Neural progenitor cell (in vitro differentiated cells): ENCODE measurements at regions not wholly inside any gene's neighbourhood (a gene's known extent, or its start where the extent isn't known, plus 50 kb on each side); places are given as distances from the start of the nearest gene placed in this dataset.

ENCODE experiments used
- DNase-seq: peaks from one replicate; pipeline ENCODE4 v3.0.0-alpha.2; 2016; ENCODE audit warnings: low spot score
- H2AFZ ChIP-seq: fragments of 200-600 bp; sonication (generic); replicated peaks from 2 replicates; pipeline ENCODE4 v1.6.1; 2016; ENCODE audit warnings: antibody characterized with exemption
- H3F3A ChIP-seq: fragments of 200-600 bp; sonication (generic); 2 replicates; pipeline ENCODE4 v1.6.1; 2016; ENCODE audit warnings: antibody characterized with exemption, low read depth
- H3K27ac ChIP-seq: fragments of 200-600 bp; sonication (generic); 2 replicates; pipeline ENCODE4 v1.5.1; 2016; ENCODE audit warnings: mild to moderate bottlenecking
- H3K27me3 ChIP-seq: fragments of 200-600 bp; sonication (generic); 2 replicates; pipeline ENCODE4 v1.6.1; 2016; ENCODE audit warnings: mild to moderate bottlenecking, moderate library complexity
- H3K36me3 ChIP-seq: fragments of 200-600 bp; sonication (generic); 2 replicates; pipeline ENCODE4 v1.5.1; 2016
- H3K4me1 ChIP-seq: fragments of 200-600 bp; sonication (generic); 2 replicates; pipeline ENCODE4 v1.6.1; 2016; ENCODE audit warnings: mixed run types
- H3K4me2 ChIP-seq: fragments of 200-600 bp; sonication (generic); 2 replicates; pipeline ENCODE4 v1.6.1; 2016
- H3K4me3 ChIP-seq: fragments of 200-600 bp; sonication (generic); 2 replicates; pipeline ENCODE4 v1.5.1; 2016
- H3K79me2 ChIP-seq: fragments of 200-600 bp; sonication (generic); 2 replicates; pipeline ENCODE4 v1.6.1; 2016; ENCODE audit warnings: low read depth
- H3K9ac ChIP-seq: fragments of 200-600 bp; sonication (generic); 2 replicates; pipeline ENCODE4 v1.6.1; 2016
- H3K9me3 ChIP-seq: fragments of 200-600 bp; sonication (generic); 2 replicates; pipeline ENCODE4 v1.5.1; 2016; ENCODE audit warnings: low read depth
- H4K20me1 ChIP-seq: fragments of 200-600 bp; sonication (generic); 2 replicates; pipeline ENCODE4 v1.6.1; 2016; ENCODE audit warnings: low read depth
- H3K27ac Mint-ChIP-seq: 3 replicates; pipeline ENCODE4 v1.8.0; 2021; ENCODE audit warnings: mixed read lengths
- H3K27me3 Mint-ChIP-seq: 2 replicates; pipeline ENCODE4 v1.8.0; 2022; ENCODE audit warnings: low read depth, mild to moderate bottlenecking, inconsistent platforms, moderate library complexity, mixed read lengths; ENCODE audit not compliant: insufficient read depth
- H3K36me3 Mint-ChIP-seq: 3 replicates; pipeline ENCODE4 v1.8.0; 2021; ENCODE audit warnings: mixed read lengths
- H3K4me1 Mint-ChIP-seq: 3 replicates; pipeline ENCODE4 v1.8.0; 2021; ENCODE audit warnings: mixed read lengths
- H3K4me3 Mint-ChIP-seq: 3 replicates; pipeline ENCODE4 v1.8.0; 2021; ENCODE audit warnings: mild to moderate bottlenecking, moderate library complexity, mixed read lengths
- H3K9me3 Mint-ChIP-seq: 3 replicates; pipeline ENCODE4 v1.8.0; 2020; ENCODE audit warnings: mixed read lengths
- EZH2 ChIP-seq: fragments of 200-600 bp; sonication (generic); IDR thresholded peaks from 2 replicates; pipeline ENCODE4 v1.6.1; 2017; ENCODE audit warnings: antibody characterized with exemption, mild to moderate bottlenecking, moderate library complexity
- EZH2phosphoT487 ChIP-seq: fragments of 200-600 bp; sonication (generic); IDR thresholded peaks from 2 replicates; pipeline ENCODE4 v1.6.1; 2017; ENCODE audit warnings: antibody characterized with exemption
- TF ChIP-seq, protein P1 (sequence below): fragments of 200-600 bp; sonication (generic); IDR thresholded peaks from 2 replicates; pipeline ENCODE4 v1.5.1; 2017; ENCODE audit warnings: antibody characterized with exemption, mild to moderate bottlenecking

DNA sequence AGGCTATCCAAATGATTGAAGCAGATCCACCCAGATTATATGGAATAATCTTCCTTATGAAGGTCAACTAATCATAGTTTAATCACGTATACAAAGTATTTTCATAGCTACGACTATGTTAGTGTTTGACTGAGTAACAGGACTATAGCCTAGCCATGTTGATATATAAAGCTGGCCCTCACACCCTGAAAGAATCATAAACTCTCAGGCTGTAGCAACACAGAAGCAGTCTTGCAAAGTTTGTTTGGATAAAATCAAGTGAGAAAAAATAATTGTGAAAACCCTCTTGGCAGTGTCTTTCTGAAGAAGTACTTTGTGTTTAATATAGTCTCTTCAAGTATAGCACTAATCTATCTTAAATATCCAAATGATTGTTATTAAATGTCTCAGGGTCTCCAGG lies 374.5 kb upstream of the DAB2 start:
- no peak overlapping the region for H3K27ac ChIP-seq
- no peak overlapping the region for H3K4me3 ChIP-seq
- H3K27me3 ChIP-seq, result no peaks in the 10 kb centered on the region
- H3K36me3 ChIP-seq, result no peaks in the 10 kb centered on the region
- H2AFZ ChIP-seq, result no peak overlapping the region
- Mint-ChIP-seq H3K4me3 (no peak overlapping the region), H3K4me1 (peaks cover 19% of the 10 kb centered on the region), H3K36me3 (no peaks in the 10 kb centered on the region), H3K9me3 (no peaks in the 10 kb centered on the region), H3K27me3 (no peaks in the 10 kb centered on the region), H3K27ac (no peak overlapping the region)
- H3K9me3 ChIP-seq, result no peaks in the 10 kb centered on the region
- H3F3A ChIP-seq, result no peaks in the 10 kb centered on the region
- TF ChIP-seq, protein P1, sequence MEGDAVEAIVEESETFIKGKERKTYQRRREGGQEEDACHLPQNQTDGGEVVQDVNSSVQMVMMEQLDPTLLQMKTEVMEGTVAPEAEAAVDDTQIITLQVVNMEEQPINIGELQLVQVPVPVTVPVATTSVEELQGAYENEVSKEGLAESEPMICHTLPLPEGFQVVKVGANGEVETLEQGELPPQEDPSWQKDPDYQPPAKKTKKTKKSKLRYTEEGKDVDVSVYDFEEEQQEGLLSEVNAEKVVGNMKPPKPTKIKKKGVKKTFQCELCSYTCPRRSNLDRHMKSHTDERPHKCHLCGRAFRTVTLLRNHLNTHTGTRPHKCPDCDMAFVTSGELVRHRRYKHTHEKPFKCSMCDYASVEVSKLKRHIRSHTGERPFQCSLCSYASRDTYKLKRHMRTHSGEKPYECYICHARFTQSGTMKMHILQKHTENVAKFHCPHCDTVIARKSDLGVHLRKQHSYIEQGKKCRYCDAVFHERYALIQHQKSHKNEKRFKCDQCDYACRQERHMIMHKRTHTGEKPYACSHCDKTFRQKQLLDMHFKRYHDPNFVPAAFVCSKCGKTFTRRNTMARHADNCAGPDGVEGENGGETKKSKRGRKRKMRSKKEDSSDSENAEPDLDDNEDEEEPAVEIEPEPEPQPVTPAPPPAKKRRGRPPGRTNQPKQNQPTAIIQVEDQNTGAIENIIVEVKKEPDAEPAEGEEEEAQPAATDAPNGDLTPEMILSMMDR, result no peak
- DNase-seq, result no peak
- H3K4me1 ChIP-seq, result peaks cover 6% of the 10 kb centered on the region
- no peak overlapping the region for H3K4me2 ChIP-seq
- H3K9ac ChIP-seq, result no peak overlapping the region
- no peaks in the 10 kb centered on the region for H4K20me1 ChIP-seq
- no peaks in the 10 kb centered on the region for H3K79me2 ChIP-seq

DNA sequence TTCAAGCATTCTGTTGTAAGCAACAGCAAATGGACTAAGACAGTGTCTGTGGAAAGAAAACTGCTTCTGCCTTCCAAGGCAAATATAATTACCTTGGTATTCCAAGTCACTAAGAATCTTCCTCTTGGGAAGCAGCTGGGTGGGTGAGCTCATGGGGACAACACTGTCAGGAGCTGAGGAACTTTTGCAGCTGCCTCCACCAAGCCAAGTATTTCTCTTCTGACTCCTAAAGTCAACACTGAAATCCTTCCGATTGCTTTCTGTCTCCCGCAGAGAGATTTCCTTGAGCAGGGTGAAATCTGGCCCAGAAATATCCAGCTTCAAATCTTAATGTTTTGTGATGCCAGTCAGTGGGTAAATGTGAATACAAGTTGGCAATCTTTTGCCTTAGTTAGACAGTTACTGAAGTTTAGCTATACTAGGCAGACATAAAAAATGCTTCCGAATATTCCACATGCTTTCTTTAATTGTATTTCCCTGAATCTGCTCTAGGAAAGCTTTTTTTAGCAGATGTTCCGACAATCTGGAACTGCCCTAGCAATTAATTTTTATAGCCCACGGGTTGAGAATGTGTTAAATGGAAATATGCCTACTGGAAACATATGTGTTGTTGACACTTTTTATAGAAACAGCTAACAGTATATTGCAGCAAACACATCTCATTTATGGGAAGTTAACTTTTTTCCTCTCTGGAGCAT lies 369.9 kb upstream of the DAB2 start:
- DNase-seq, result no peak
- Mint-ChIP-seq H3K4me1 (peaks cover 9% of the 10 kb centered on the region), H3K9me3 (no peaks in the 10 kb centered on the region), H3K27ac (no peak overlapping the region), H3K36me3 (no peaks in the 10 kb centered on the region), H3K27me3 (no peaks in the 10 kb centered on the region), H3K4me3 (no peak overlapping the region)
- Histone ChIP-seq H3K9me3 (no peaks in the 10 kb centered on the region), H2AFZ (no peak overlapping the region), H3K79me2 (no peaks in the 10 kb centered on the region), H3K4me2 (no peak overlapping the region), H3K4me1 (peaks cover under 1% of the 10 kb centered on the region), H3F3A (no peaks in the 10 kb centered on the region), H3K4me3 (no peak overlapping the region), H3K9ac (no peak overlapping the region), H3K27me3 (no peaks in the 10 kb centered on the region), H3K27ac (no peak overlapping the region), H3K36me3 (no peaks in the 10 kb centered on the region), H4K20me1 (no peaks in the 10 kb centered on the region)
- TF ChIP-seq, protein P1, result no peak
- TF ChIP-seq EZH2 (no peak), EZH2phosphoT487 (no peak)

DNA sequence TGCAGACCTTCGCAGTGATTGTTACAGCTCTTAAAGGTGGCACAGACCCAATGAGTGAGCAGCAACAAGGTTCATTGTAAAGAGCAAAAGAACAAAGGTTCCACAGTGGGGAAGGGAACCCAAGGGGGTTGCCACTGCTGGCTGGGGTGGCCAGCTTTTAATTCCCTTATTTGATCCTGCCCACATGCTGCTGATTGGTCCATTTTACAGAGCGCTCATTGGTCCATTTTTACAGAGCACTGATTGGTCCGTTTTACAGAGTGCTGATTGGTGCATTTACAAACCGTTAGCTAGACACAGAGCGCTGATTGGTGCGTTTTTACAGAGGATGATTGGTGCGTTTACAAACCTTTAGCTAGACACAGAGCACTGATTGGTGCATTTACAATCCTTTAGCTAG lies 360.6 kb upstream of the DAB2 start:
- Histone ChIP-seq H4K20me1 (no peaks in the 10 kb centered on the region), H3F3A (no peaks in the 10 kb centered on the region), H3K4me2 (no peak overlapping the region), H3K4me3 (no peak overlapping the region), H3K9me3 (no peaks in the 10 kb centered on the region), H2AFZ (no peak overlapping the region), H3K36me3 (no peaks in the 10 kb centered on the region), H3K27me3 (no peaks in the 10 kb centered on the region), H3K9ac (no peak overlapping the region), H3K27ac (no peak overlapping the region), H3K79me2 (no peaks in the 10 kb centered on the region), H3K4me1 (peaks cover 2% of the 10 kb centered on the region)
- no peak for DNase-seq
- Mint-ChIP-seq H3K27me3 (no peaks in the 10 kb centered on the region), H3K27ac (no peak overlapping the region), H3K4me1 (no peaks in the 10 kb centered on the region), H3K9me3 (peaks cover 8% of the 10 kb centered on the region), H3K4me3 (no peak overlapping the region), H3K36me3 (peaks cover 3% of the 10 kb centered on the region)
- TF ChIP-seq, protein P1, result no peak
- no peak for TF ChIP-seq EZH2phosphoT487
- TF ChIP-seq EZH2, result no peak
